ENCODE measurements at regions not wholly inside any gene's neighbourhood (a gene's known extent, or its start where the extent isn't known, plus 50 kb on each side); places are given as distances from the start of the nearest gene placed in this dataset.

GRCh38 chr19:7413629-7414028, 64.9 kb downstream of the ARHGEF18 start:
- Histone ChIP-seq H3K36me3 (peaks cover 0 to 3% (median 0%) of the 10 kb centered on the region in 4 donors), H3K9me3 (no peaks in the 10 kb centered on the region), H3K4me1 (peaks cover 10 to 29% (median 21%) of the 10 kb centered on the region in 4 donors), H3K27me3 (no peaks in the 10 kb centered on the region), H3K4me3 (no peak overlapping the region), H3K27ac (no peak overlapping the region)
- DNase-seq: no peak
- ATAC-seq (ENCODE audit: low FRiP score in 2 of 2): no peak
- 79 to 89% methylated on average over 6 of the region's 6 CpGs for WGBS, 2 donors
- TF ChIP-seq EP300 (IDR thresholded peaks at IDR 0.05) (no peak), CTCF (IDR thresholded peaks at IDR 0.05) (no peak), POLR2AphosphoS5 (IDR thresholded peaks at IDR 0.05) (no peak), POLR2A (IDR thresholded peaks at IDR 0.05) (no peak)

GRCh38 chr19:7415163-7415856, 66.6 kb downstream of the ARHGEF18 start:
- TF ChIP-seq EP300 (IDR thresholded peaks at IDR 0.05) (peak in 1 of 4 donors; percentile 45), POLR2AphosphoS5 (IDR thresholded peaks at IDR 0.05) (peak in 1 of 2 donors; percentile 59), POLR2A (IDR thresholded peaks at IDR 0.05) (peak in 1 of 4 donors; percentile 39), CTCF (IDR thresholded peaks at IDR 0.05) (no peak)
- peak; percentile 58 to 82 for DNase-seq
- H3K9me3 ChIP-seq: no peaks in the 10 kb centered on the region
- H3K36me3 ChIP-seq: peaks cover 0 to 6% (median 0%) of the 10 kb centered on the region in 4 donors
- 60 to 63% methylated on average over 21 of the region's 22 CpGs for WGBS, 2 donors
- H3K27ac ChIP-seq: peak overlapping the region in 3 of 4 donors; percentile 45 to 78 (median 77)
- H3K4me1 ChIP-seq: peaks cover 10 to 40% (median 27%) of the 10 kb centered on the region in 4 donors
- H3K27me3 ChIP-seq: no peaks in the 10 kb centered on the region
- no peak overlapping the region for H3K4me3 ChIP-seq
- ATAC-seq (ENCODE audit: low FRiP score in 2 of 2): peak; percentile 67 to 71

- DNase-seq: peak in 1 of 2 donors; percentile 51
- Histone ChIP-seq H3K27ac (peak overlapping the region in 3 of 4 donors; percentile 45 to 78 (median 77)), H3K4me3 (no peak overlapping the region), H3K36me3 (peaks cover 0 to 6% (median 0%) of the 10 kb centered on the region in 4 donors), H3K27me3 (no peaks in the 10 kb centered on the region), H3K4me1 (peaks cover 10 to 40% (median 27%) of the 10 kb centered on the region in 4 donors), H3K9me3 (no peaks in the 10 kb centered on the region)
- no peak for ATAC-seq (ENCODE audit: low FRiP score in 2 of 2)
- TF ChIP-seq EP300 (IDR thresholded peaks at IDR 0.05): no peak
- no peak for TF ChIP-seq POLR2AphosphoS5 (IDR thresholded peaks at IDR 0.05)
- no peak for TF ChIP-seq POLR2A (IDR thresholded peaks at IDR 0.05)
- no peak for TF ChIP-seq CTCF (IDR thresholded peaks at IDR 0.05)
- 53 to 66% methylated on average over 11 of the region's 11 CpGs for WGBS, 2 donors
These were observed 67.2 kb downstream of the ARHGEF18 start for GRCh38 chr19:7415857-7416371.

GRCh38 chr19:7417671-7418324, 69.1 kb downstream of the ARHGEF18 start:
- WGBS, 2 donors: 70 to 71% methylated on average over 9 of the region's 9 CpGs
- peak overlapping the region in 3 of 4 donors; percentile 23 to 47 (median 34) for H3K27ac ChIP-seq
- ATAC-seq (ENCODE audit: low FRiP score in 2 of 2) (peak in 1 of 2 donors; percentile 59), DNase-seq (no peak)
- H3K4me3 ChIP-seq: no peak overlapping the region
- no peaks in the 10 kb centered on the region for H3K27me3 ChIP-seq
- peaks cover 0 to 18% (median 2%) of the 10 kb centered on the region in 4 donors for H3K36me3 ChIP-seq
- no peaks in the 10 kb centered on the region for H3K9me3 ChIP-seq
- H3K4me1 ChIP-seq: peaks cover 10 to 40% (median 27%) of the 10 kb centered on the region in 4 donors
- TF ChIP-seq POLR2AphosphoS5 (IDR thresholded peaks at IDR 0.05): no peak
- no peak for TF ChIP-seq EP300 (IDR thresholded peaks at IDR 0.05)
- TF ChIP-seq POLR2A (IDR thresholded peaks at IDR 0.05): no peak
- no peak for TF ChIP-seq CTCF (IDR thresholded peaks at IDR 0.05)

All from upper lobe of left lung (tissue), 6 donors.